GM04504 (cell line): ENCODE measurements at regions not wholly inside any gene's neighbourhood (a gene's known extent, or its start where the extent isn't known, plus 50 kb on each side); places are given as distances from the start of the nearest gene placed in this dataset.

Source experiments
- DNase-seq: peaks from one replicate; pipeline ENCODE4 v3.0.0-alpha.2; 2012; ENCODE audit warnings: low read depth

- no peak for DNase-seq
Measured at GRCh38 chr12:24270965-24271364, 321.5 kb upstream of the SOX5 start.

GRCh38 chr12:24270464-24270863, 321.0 kb upstream of the SOX5 start:
- DNase-seq, result no peak

- no peak for DNase-seq
Measured at GRCh38 chr12:24268663-24269186, 319.3 kb upstream of the SOX5 start.

- no peak for DNase-seq
Measured at GRCh38 chr12:24266982-24267381, 317.5 kb upstream of the SOX5 start.

GRCh38 chr12:24256684-24257083, 307.2 kb upstream of the SOX5 start:
- DNase-seq, result no peak

- no peak for DNase-seq
Measured at GRCh38 chr12:24255920-24256665, 306.6 kb upstream of the SOX5 start.

GRCh38 chr12:24252602-24253001, 303.1 kb upstream of the SOX5 start:
- DNase-seq, result no peak

- no peak for DNase-seq
Measured at GRCh38 chr12:24246934-24247333, 297.5 kb upstream of the SOX5 start.

- DNase-seq, result no peak
Measured at GRCh38 chr12:24246376-24246775, 296.9 kb upstream of the SOX5 start.

GRCh38 chr12:24244801-24245200, 295.3 kb upstream of the SOX5 start:
- no peak for DNase-seq

GRCh38 chr12:24244231-24244630, 294.8 kb upstream of the SOX5 start:
- DNase-seq, result no peak

GRCh38 chr12:24240707-24241106, 291.2 kb upstream of the SOX5 start:
- no peak for DNase-seq

GRCh38 chr12:24233519-24234246, 284.2 kb upstream of the SOX5 start:
- no peak for DNase-seq

- DNase-seq, result no peak
Measured at GRCh38 chr12:24232531-24232930, 283.1 kb upstream of the SOX5 start.

GRCh38 chr12:24231298-24231697, 281.8 kb upstream of the SOX5 start:
- no peak for DNase-seq

- DNase-seq, result no peak
Measured at GRCh38 chr12:24230061-24230701, 280.7 kb upstream of the SOX5 start.

GRCh38 chr12:24229031-24229700, 279.7 kb upstream of the SOX5 start:
- DNase-seq, result no peak

- DNase-seq, result no peak
Measured at GRCh38 chr12:24228371-24228770, 278.9 kb upstream of the SOX5 start.

GRCh38 chr12:24227551-24227950, 278.1 kb upstream of the SOX5 start:
- DNase-seq, result no peak

GRCh38 chr12:24226745-24227350, 277.4 kb upstream of the SOX5 start:
- DNase-seq, result no peak

GRCh38 chr12:24224401-24224800, 274.9 kb upstream of the SOX5 start:
- DNase-seq, result no peak

- no peak for DNase-seq
Measured at GRCh38 chr12:24223926-24224325, 274.5 kb upstream of the SOX5 start.
